Head of caudate nucleus (tissue), 42 donors: ENCODE measurements at regions not wholly inside any gene's neighbourhood (a gene's known extent, or its start where the extent isn't known, plus 50 kb on each side); places are given as distances from the start of the nearest gene placed in this dataset.

ENCODE experiments used
- DNase-seq, 42 donors: peaks; one replicate each; pipeline versions ENCODE4 v3.0.0 to v3.0.0-alpha.2; 2020 to 2021; ENCODE audit warnings: mixed read lengths in 7 of 42
- intact Hi-C: fragments of 100-400 bp; cut with DNase I; formaldehyde crosslinking; loops from one replicate; pipeline ENCODE4 v1.15.0; 2022

DNA sequence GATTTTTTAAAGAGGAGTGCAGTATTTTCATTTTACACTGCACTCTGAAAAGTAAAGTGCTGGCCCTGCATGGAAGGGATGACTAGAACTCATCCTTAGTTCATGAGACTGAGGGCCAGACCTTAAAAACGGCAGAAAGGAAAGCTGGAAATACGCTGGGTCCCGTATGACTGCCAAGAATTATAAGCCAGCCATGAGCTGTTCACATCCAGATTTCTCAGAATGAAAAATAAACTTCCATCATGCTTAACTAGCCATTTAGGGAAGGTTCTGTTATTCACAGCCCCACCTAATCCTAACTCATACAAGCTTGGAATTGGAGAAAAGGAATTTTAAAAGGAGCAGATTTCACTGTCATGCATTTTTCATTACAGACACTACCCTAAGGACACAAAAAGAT, 894.4 kb downstream of the FAT4 start:
- DNase-seq, result no peak
- intact Hi-C loops, result no loop called here

DNA sequence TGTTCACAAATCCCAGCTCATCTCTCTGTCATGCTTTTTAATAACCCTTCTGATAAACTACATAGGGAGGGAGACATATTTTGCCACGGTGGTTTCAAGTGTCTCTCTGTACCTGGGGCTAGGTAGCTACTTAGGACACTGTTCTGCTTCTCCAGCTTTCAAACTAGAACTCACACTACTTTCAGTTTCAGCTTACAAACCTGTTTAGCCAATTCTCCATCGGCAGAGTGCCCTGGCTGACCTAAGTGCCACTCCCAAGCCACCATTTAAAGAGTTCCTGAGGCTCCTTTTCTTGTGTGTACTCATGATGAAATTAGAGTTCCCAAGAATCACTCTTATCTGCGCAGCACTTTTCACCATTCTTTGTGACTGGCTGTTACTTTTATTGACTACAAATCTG, 899.2 kb downstream of the FAT4 start:
- intact Hi-C loops, result no loop called here
- no peak for DNase-seq

DNA sequence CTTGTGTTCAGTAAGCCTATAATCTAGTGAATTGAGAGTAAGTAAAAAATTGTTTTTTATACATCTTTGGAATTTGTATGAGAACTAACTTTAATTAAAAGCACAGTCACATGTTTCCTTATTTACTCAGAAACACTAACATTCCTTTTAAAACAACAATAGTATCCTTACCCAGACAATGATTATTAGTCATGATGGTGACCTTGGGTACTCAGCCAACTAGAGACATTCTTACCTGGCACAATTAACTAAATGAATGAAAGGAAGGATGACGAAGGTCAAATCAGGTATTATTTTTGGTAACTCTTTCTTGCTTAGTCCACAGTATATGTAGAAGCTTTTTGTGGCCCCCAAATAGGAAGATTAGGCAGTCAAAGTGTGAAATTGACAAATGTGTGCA, 901.0 kb downstream of the FAT4 start:
- intact Hi-C loops, result no loop called here
- no peak for DNase-seq

GRCh38 chr4:126216611-126217010, 901.9 kb downstream of the FAT4 start:
- no peak for DNase-seq
- intact Hi-C loops, result no loop called here

DNA sequence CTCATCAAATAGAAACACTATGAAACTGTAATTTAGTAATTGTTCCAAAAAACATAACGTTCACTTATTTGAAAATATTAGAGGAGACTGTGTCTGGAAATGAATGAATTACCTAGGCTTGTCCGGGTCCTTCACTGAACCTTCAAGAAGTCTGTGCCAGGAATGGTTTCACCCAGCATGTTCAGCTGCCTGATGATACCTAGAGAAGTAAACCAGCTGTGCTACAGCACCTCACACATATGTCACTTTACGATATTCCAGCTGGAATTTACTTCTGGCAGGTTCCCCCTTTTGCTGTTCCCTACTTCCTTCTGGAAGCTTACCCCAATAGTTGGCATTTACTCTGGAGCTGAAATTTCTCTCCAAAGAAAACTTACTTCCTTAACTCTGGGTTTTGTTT, 906.5 kb downstream of the FAT4 start:
- intact Hi-C loops, result no loop called here
- no peak for DNase-seq

- DNase-seq, result no peak
- intact Hi-C loops, result no loop called here
Measured at GRCh38 chr4:126221717-126222340, 907.1 kb downstream of the FAT4 start.

GRCh38 chr4:126223784-126224407, 909.1 kb downstream of the FAT4 start:
- intact Hi-C loops, result no loop called here
- DNase-seq, result no peak

- intact Hi-C loops, result no loop called here
- DNase-seq, result no peak
Measured at GRCh38 chr4:126227428-126227827, 912.7 kb downstream of the FAT4 start.

- DNase-seq, result no peak
- intact Hi-C loops, result no loop called here
Measured at GRCh38 chr4:126230269-126230668, 915.5 kb downstream of the FAT4 start.

DNA sequence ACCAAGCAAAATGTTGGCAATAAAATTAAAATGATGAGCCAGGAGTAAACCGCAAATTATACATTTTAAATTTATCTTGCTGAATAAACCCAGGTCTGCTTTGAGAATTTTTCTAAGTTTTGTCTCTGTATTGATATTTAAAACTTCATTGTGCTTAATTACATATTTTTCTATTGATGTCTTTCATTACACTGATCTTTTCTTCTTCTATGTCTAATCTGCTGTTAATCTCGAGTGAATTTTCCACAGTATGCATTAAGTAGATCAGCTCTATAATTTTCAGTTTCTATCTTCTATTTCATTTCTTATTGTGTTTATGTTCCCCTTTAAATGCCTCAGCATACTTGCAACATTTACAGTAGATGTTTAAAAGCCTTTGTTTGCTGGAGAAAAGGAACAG, 918.7 kb downstream of the FAT4 start:
- intact Hi-C loops, result no loop called here
- no peak for DNase-seq

DNA sequence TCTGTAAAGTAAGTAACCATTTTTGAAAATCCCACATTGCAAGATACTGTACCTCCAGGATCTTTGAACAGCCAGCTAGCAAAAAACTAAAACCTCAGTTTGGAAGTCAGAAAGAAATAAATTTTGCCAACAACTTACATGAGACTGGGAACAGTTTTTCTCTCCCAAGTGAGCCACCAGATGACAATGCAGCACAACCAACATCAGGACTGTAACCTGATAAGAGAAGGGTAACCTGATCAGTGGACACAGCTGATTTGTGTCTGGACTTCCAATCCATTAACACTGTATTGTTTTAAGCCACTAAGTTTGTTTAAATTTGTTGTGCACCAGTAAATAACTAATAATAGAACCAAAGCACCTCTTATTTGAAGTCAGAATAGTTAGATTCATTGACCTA, 923.3 kb downstream of the FAT4 start:
- DNase-seq, result no peak
- intact Hi-C loops, result no loop called here

DNA sequence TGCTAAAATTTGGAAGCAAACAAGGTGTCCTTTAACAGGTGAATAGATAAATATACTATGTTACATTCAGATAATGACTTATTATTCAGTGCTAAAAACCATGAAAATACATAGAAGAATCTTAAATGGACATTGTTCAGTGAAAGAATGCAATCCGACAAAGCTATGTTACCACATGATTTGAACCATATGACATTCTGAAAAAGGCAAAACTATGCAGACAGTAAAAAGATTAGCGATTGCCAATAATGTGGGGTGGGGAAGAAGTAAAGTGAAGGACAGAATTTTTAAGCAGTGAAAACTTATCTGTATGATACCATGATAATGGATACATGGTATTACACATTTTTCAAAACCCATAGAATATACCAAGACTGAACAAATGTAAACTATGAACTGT, 926.9 kb downstream of the FAT4 start:
- DNase-seq, result no peak
- intact Hi-C loops, result no loop called here

DNA sequence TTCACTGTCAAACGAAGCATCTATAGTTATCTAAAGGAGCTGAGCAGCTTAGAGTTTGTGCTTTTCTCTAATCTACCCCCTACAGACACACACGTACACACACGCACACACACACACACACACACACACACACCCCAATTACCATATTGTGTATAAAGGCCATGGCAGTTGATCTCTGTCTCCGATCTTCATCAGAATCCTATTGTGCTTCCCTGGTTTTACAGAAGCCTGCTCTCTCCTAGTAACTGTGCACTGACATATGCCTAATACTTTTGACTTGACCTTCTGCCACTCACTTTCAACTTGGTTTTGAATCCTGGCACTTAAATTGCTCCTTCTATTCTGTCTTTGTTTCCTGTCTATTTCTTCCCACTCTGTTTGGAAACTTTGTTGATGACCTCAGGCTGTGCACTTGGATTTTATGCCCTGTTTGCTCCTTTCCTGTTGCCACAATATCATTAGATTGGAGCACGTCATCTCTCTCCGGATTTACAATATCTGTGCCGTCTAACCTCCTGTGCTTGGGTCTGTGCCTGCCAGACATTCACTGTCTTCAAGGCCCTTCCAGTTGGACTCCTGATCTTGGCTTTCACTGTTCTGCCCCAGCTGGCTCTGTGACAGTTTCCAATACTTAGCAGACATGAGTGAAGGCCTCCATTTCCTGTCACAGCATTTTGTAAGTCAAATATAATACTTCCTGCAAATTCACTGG, 928.1 kb downstream of the FAT4 start:
- intact Hi-C loops, result no loop called here

GRCh38 chr4:126247409-126247808, 932.7 kb downstream of the FAT4 start:
- DNase-seq, result no peak
- intact Hi-C loops, result no loop called here

More for the DNA sequence above, 928.1 kb downstream of the FAT4 start:
- DNase-seq, result no peak

- intact Hi-C loops, result no loop called here
- no peak for DNase-seq
Measured at GRCh38 chr4:126250006-126250405, 935.3 kb downstream of the FAT4 start.

DNA sequence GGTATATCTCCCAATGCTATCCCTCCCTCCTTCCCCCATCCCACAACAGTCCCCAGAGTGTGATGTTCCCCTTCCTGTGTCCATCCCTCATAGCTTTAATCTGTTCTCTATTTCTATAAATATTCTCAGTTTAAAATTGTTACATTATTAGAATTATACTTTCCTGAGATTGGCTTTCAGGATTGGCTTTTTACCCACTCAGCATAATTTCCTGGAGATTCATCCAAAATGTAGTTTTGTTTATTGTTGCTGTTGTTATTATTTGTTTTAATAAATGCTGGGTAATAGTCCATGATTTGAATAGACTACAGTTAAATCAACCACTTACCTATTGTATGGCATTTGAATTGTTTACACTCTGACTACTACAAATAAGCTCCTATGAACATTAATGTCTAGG, 936.4 kb downstream of the FAT4 start:
- intact Hi-C loops, result no loop called here

GRCh38 chr4:126262665-126263064, 947.9 kb downstream of the FAT4 start:
- no peak for DNase-seq
- intact Hi-C loops, result no loop called here

More for the DNA sequence above, 936.4 kb downstream of the FAT4 start:
- no peak for DNase-seq

GRCh38 chr4:126264839-126265238, 950.1 kb downstream of the FAT4 start:
- intact Hi-C loops, result no loop called here
- DNase-seq, result no peak

- DNase-seq, result no peak
- intact Hi-C loops, result no loop called here
Measured at GRCh38 chr4:126265888-126266287, 951.1 kb downstream of the FAT4 start.

DNA sequence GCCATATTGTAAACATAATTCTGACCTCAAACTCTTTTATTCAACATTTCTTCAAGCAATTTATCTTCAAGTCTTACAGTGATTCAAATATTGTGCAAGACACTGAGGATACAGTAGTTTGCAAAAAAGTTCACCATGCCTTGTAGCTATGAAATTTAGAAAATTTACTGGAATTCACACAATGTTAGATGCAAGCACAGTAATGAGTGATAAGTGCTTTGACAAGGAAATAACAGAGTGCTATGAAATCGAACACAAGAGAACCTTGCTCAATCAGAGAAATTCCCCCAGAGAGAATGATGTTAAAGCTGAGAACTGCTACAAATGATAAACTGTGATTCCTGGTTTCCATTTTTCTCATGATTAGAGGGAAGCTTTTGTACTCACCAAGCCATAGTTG, 952.9 kb downstream of the FAT4 start:
- no peak for DNase-seq
- intact Hi-C loops, result no loop called here

DNA sequence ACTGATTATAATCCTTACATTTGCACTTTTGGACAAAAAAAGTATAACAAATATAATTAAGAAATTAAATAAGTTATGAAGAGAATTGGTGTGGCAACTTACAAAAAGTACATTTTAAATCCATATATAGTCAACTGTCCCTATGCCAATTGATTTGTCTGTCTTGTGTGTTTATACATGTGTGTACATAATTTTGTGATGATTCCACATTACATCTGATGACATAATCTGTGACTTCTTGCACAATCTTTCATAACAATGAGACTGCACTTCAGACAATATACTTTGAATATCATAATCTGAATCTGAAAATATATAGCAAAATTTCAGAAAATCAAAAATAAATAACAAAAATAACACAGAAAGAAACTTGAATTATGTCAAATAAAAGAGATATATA, 953.4 kb downstream of the FAT4 start:
- no peak for DNase-seq
- intact Hi-C loops, result no loop called here
